Calu3 (cell line): ENCODE measurements at regions not wholly inside any gene's neighbourhood (a gene's known extent, or its start where the extent isn't known, plus 50 kb on each side); places are given as distances from the start of the nearest gene placed in this dataset.

Experiments
- BruUV-seq: library from RNA; stranded (reverse); fragments of 400-500 nt; replicated peaks from 2 replicates; lab custom pipeline; 2021; lab: Mats Ljungman, UMichigan
- CTCF ChIA-PET: fragments of 300-600 bp; sonication (Branson Sonifier 250); formaldehyde crosslinking; loops from one replicate; lab custom pipeline; 2022; ENCODE audit warnings: antibody characterized with exemption; lab: Charles Lee
- DNase-seq: peaks from one replicate; pipeline ENCODE4 v3.0.0; 2022
- H3K27ac Mint-ChIP-seq: one replicate; pipeline ENCODE4 v1.8.0; 2022; ENCODE audit warnings: mixed read lengths; ENCODE audit not compliant: unreplicated experiment
- H3K27me3 Mint-ChIP-seq: one replicate; pipeline ENCODE4 v1.8.0; 2022; ENCODE audit warnings: mixed read lengths; ENCODE audit not compliant: unreplicated experiment
- H3K36me3 Mint-ChIP-seq: one replicate; pipeline ENCODE4 v1.8.0; 2022; ENCODE audit warnings: mild to moderate bottlenecking, moderate library complexity, mixed read lengths; ENCODE audit not compliant: insufficient read depth, unreplicated experiment
- H3K4me1 Mint-ChIP-seq: one replicate; pipeline ENCODE4 v1.8.0; 2022; ENCODE audit warnings: mild to moderate bottlenecking, low read depth, mixed read lengths; ENCODE audit not compliant: unreplicated experiment
- H3K4me3 Mint-ChIP-seq: one replicate; pipeline ENCODE4 v1.8.0; 2022; ENCODE audit warnings: mild to moderate bottlenecking, low read depth, moderate library complexity, mixed read lengths; ENCODE audit not compliant: unreplicated experiment
- H3K9me3 Mint-ChIP-seq: one replicate; pipeline ENCODE4 v1.8.0; 2022; ENCODE audit warnings: low read depth, mixed read lengths; ENCODE audit not compliant: unreplicated experiment
- intact Hi-C: fragments of 100-400 bp; cut with micrococcal nuclease; formaldehyde crosslinking; loops from one replicate; pipeline ENCODE4 v1.10.0; 2022; ENCODE audit not compliant: unreplicated experiment
- TF ChIP-seq, protein P1 (sequence below): fragments of 200-600 bp; IDR thresholded peaks from one replicate; pipeline ENCODE4 v1.8.0; 2022; ENCODE audit warnings: antibody characterized with exemption; ENCODE audit not compliant: unreplicated experiment

DNA sequence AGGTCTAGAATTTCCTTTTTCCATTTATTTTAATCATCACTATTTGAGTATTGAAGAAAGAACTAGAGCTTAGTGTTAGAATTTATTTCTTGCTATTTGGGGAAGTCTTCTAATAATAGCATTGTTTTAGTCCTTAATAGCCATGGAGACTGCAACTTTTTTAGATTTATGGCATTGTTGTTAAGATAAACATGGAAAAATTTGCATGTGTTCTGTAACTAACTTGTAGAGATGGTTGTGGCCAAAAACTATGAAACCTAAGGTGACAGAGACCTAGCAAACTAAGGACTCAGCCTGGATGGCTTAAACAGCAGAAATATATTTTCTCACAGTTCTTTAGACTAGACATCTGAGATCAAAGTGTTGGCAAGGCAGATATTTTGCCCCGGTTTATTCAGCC lies 246.4 kb downstream of the SPRY2 start:
- intact Hi-C loops = no loop called here
- H3K36me3 Mint-ChIP-seq = no peaks in the 10 kb centered on the region
- no peak overlapping the region for H3K27ac Mint-ChIP-seq
- no peak for DNase-seq
- no peaks in the 10 kb centered on the region for H3K27me3 Mint-ChIP-seq
- H3K4me3 Mint-ChIP-seq = no peak overlapping the region
- H3K4me1 Mint-ChIP-seq = no peaks in the 10 kb centered on the region
- CTCF ChIA-PET = no interaction called here
- BruUV-seq = no TSS peak
- TF ChIP-seq, protein P1, sequence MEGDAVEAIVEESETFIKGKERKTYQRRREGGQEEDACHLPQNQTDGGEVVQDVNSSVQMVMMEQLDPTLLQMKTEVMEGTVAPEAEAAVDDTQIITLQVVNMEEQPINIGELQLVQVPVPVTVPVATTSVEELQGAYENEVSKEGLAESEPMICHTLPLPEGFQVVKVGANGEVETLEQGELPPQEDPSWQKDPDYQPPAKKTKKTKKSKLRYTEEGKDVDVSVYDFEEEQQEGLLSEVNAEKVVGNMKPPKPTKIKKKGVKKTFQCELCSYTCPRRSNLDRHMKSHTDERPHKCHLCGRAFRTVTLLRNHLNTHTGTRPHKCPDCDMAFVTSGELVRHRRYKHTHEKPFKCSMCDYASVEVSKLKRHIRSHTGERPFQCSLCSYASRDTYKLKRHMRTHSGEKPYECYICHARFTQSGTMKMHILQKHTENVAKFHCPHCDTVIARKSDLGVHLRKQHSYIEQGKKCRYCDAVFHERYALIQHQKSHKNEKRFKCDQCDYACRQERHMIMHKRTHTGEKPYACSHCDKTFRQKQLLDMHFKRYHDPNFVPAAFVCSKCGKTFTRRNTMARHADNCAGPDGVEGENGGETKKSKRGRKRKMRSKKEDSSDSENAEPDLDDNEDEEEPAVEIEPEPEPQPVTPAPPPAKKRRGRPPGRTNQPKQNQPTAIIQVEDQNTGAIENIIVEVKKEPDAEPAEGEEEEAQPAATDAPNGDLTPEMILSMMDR = no peak
- no peaks in the 10 kb centered on the region for H3K9me3 Mint-ChIP-seq

DNA sequence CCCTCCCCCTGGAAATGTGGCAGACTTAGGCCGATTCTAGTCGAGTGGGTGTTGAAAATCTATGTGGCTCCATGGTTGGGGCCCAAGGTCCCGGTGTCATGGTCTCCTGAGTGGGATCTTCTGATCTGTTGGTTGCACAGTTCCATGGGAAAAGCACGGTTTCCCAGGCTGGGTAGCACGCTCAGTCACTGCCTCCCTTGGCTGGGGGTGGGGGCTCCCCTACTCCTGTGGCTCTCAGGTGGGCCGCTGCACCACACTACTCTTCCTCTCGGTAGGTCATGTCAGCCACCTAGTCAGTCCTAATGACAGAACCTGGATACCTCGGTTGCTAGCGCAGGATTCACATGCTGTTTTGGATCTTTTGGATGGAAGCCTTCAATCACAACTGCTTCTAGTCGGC lies 247.0 kb downstream of the SPRY2 start:
- BruUV-seq = no TSS peak
- intact Hi-C loops = no loop called here
- H3K36me3 Mint-ChIP-seq = no peaks in the 10 kb centered on the region
- TF ChIP-seq, protein P1 = no peak
- no peak overlapping the region for H3K27ac Mint-ChIP-seq
- no peak overlapping the region for H3K4me3 Mint-ChIP-seq
- no peaks in the 10 kb centered on the region for H3K9me3 Mint-ChIP-seq
- CTCF ChIA-PET = no interaction called here
- no peaks in the 10 kb centered on the region for H3K4me1 Mint-ChIP-seq
- no peak for DNase-seq
- no peaks in the 10 kb centered on the region for H3K27me3 Mint-ChIP-seq

DNA sequence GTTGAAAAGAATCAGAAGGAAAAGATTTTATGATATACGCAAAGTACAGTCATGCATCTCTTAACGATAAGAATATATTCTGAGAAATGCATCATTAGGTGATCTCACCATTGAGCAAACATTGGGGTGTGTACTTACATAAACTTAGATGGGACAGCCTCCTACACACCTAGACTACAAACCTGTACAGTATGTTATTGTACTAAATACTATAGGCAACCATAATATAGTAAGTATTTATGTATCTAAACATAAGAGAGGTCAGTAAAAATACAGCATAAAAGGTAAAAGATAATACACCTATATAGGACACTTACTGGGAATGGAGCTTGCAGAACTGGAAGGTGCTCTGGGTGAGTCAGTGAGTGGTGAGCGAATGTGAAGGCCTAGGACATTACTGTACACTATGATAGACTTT lies 254.6 kb downstream of the SPRY2 start:
- no peaks in the 10 kb centered on the region for H3K27me3 Mint-ChIP-seq

DNA sequence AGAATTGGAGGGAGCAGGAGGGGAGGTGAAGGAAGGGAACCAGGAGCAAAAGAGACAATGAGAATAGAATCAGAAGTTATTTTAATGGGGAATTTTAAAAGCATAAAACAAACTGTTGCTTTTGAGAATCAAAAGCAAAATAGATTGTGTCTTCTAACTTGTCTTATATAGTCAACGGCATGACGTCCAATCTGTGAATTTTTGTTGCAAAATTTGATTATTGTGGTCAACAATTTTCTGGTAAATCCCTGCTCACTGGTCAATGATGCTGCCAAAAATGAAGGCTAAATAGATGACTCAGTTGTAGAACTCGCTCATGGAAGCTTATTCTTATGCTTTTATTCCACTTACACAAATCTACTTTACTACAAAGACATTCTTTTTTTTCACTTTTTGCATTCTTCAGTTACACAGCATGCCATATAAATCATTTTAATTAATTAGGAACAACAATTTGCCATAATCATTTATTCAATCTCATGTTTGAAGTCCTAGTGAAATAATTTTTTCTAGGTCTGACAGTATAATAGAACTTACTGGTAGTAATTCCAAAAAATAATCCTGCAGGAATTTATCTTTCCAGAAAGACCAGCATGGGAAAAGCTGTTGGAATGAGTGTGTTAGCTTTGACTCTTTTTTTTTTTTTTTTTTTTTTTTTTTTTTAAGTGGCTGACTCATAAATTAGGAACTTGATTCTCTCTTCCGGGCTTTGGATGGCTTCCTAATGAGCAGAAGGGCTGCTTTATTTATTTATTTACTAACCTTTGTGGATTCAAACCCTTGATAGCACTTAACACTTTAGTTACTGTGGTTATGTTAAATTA lies 256.9 kb downstream of the SPRY2 start:
- H3K9me3 Mint-ChIP-seq = no peaks in the 10 kb centered on the region
- no peaks in the 10 kb centered on the region for H3K27me3 Mint-ChIP-seq
- H3K27ac Mint-ChIP-seq = no peak overlapping the region
- no peaks in the 10 kb centered on the region for H3K36me3 Mint-ChIP-seq
- no TSS peak for BruUV-seq
- CTCF ChIA-PET = no interaction called here
- H3K4me3 Mint-ChIP-seq = no peak overlapping the region
- intact Hi-C loops = no loop called here
- peaks cover 8% of the 10 kb centered on the region for H3K4me1 Mint-ChIP-seq
- no peak for DNase-seq
- TF ChIP-seq, protein P1 = no peak

More for the DNA sequence above, 254.6 kb downstream of the SPRY2 start:
- H3K4me1 Mint-ChIP-seq = peaks cover 8% of the 10 kb centered on the region
- DNase-seq = no peak
- H3K9me3 Mint-ChIP-seq = no peaks in the 10 kb centered on the region
- H3K27ac Mint-ChIP-seq = peak overlapping the region; percentile 85
- TF ChIP-seq, protein P1 = no peak
- H3K36me3 Mint-ChIP-seq = no peaks in the 10 kb centered on the region
- intact Hi-C loops = no loop called here
- H3K4me3 Mint-ChIP-seq = no peak overlapping the region
- CTCF ChIA-PET = no interaction called here
- BruUV-seq = no TSS peak
